ENCODE measurements at regions not wholly inside any gene's neighbourhood (a gene's known extent, or its start where the extent isn't known, plus 50 kb on each side); places are given as distances from the start of the nearest gene placed in this dataset.

DNA sequence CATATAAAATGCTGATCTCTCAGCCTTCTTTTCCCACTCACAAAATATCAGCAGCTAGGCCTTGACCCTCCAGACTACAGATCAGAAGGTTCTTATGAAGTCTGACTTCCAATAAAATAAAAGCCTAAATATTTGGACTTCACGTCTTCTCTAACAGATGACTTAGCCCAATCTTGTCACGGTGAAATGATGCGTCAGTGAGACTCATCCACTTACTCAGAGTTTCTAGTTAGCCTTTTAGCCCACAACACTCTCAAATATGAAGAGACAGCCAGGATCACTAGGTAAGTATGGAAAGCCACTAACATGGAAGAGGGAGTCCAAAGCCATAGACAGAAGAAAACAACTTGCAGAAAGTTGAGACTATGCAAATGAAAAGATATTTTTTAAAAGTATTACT, 601.2 kb downstream of the PYDC2 start:
- TF ChIP-seq GABPA (IDR thresholded peaks at IDR 0.05; ENCODE audit: low read depth) (no peak), CTCF (IDR thresholded peaks at IDR 0.05; ENCODE audit: insufficient read depth, low read length) (no peak), POLR2AphosphoS5 (IDR thresholded peaks at IDR 0.05; ENCODE audit: low read depth) (no peak)
